NT2/D1 (cell line): ENCODE measurements at regions not wholly inside any gene's neighbourhood (a gene's known extent, or its start where the extent isn't known, plus 50 kb on each side); places are given as distances from the start of the nearest gene placed in this dataset.
A peak's percentile ranks its signal among the peaks of the same experiment; 100 is the strongest.

Source experiments
- DNase-seq: peaks from one replicate; pipeline ENCODE4 v3.0.0-alpha.2; 2011; ENCODE audit warnings: low read depth, low spot score
- H3K27me3 ChIP-seq: 2 replicates; pipeline ENCODE4 v1.6.0; 2011; ENCODE audit warnings: mild to moderate bottlenecking; ENCODE audit not compliant: insufficient read length, insufficient read depth
- H3K36me3 ChIP-seq: 2 replicates; pipeline ENCODE4 v1.6.1; 2011; ENCODE audit warnings: mild to moderate bottlenecking, low read length, mixed read lengths; ENCODE audit not compliant: insufficient read depth, insufficient read length
- H3K4me1 ChIP-seq: 2 replicates; pipeline ENCODE4 v1.5.1; 2011; ENCODE audit not compliant: insufficient read depth, insufficient read length
- H3K4me3 ChIP-seq: 2 replicates; pipeline ENCODE4 v1.5.1; 2011; ENCODE audit warnings: low read depth; ENCODE audit not compliant: insufficient read length
- H3K9ac ChIP-seq: 2 replicates; pipeline ENCODE4 v1.6.0; 2011; ENCODE audit warnings: low read depth; ENCODE audit not compliant: insufficient read length
- H3K9me3 ChIP-seq: 2 replicates; pipeline ENCODE4 v1.5.1; 2011; ENCODE audit warnings: mild to moderate bottlenecking, low read length; ENCODE audit not compliant: insufficient read depth
- SUZ12 ChIP-seq: IDR thresholded peaks from 2 replicates; pipeline ENCODE4 v1.6.1; 2011; ENCODE audit not compliant: insufficient read length, insufficient read depth; ENCODE audit errors: extremely low read depth
- YY1 ChIP-seq: IDR thresholded peaks from 2 replicates; pipeline ENCODE4 v1.6.1; 2011; ENCODE audit not compliant: insufficient read length, insufficient read depth
- ZNF274 ChIP-seq: IDR thresholded peaks from 2 replicates; pipeline ENCODE4 v1.6.1; 2011; ENCODE audit warnings: mild to moderate bottlenecking, low read depth, low read length

DNA sequence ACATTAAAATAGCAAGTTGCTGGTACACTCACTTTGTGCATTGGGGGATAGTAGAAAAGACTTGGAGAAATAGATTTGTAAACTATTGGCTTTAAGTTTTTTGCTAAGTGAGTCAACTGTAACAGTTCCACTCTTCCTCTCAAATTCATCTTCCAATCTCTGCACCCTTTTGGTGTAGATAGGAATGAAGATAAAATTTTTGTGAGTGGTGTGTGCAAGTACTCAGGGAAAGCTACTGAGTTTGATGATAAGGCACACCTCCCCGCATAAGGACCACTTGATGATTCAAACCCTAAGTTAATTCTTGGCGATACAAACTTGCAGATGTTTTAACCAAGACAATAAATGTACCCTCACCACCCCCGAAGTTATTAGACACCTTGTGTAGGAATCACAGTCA is 168.3 kb upstream of the SLITRK1 start:
- H3K4me3 ChIP-seq = no peak overlapping the region
- H3K36me3 ChIP-seq = no peaks in the 10 kb centered on the region
- no peaks in the 10 kb centered on the region for H3K27me3 ChIP-seq
- no peak for DNase-seq
- H3K9me3 ChIP-seq = no peaks in the 10 kb centered on the region
- TF ChIP-seq SUZ12 (no peak), ZNF274 (no peak), YY1 (no peak)
- no peak overlapping the region for H3K9ac ChIP-seq
- H3K4me1 ChIP-seq = no peaks in the 10 kb centered on the region

DNA sequence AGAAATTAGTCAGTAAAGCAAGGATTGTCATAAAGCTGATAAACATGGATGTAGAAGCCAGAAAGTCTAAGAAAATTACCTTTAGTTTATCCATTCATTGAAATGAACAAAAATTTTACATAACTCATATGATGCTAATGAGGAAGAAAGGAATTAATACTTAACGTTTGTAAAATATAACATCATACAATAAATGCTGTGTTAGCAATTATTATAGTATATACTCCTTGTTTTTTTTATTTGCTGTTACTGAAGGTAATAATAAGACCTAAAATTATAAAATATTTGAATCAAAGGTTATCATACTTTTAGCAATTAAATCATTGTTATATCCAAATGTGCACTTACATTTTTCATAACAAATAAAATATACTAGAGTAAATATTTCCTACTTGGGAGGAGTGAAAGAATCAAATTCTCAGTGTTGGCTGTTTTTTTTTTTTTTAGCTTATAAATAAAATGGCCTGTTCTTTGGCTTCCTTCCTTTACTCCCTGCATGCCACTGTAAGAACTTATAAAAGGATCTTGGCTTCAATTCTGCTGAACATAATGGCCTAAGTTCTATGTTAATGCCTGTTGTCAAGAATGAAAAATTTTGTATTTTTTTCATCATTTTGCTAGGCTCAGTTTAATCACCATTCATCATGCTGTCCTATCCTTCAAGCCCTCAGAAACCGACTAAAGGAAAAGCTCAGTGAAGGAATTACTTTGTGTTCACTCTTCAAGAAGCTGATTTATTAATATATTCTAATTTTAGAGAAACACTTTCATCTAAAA is 167.4 kb upstream of the SLITRK1 start:
- no peaks in the 10 kb centered on the region for H3K9me3 ChIP-seq
- no peak for DNase-seq
- no peak for TF ChIP-seq SUZ12
- no peak for TF ChIP-seq YY1
- no peak for TF ChIP-seq ZNF274
- no peaks in the 10 kb centered on the region for H3K36me3 ChIP-seq
- no peak overlapping the region for H3K9ac ChIP-seq
- H3K27me3 ChIP-seq = no peaks in the 10 kb centered on the region
- H3K4me1 ChIP-seq = no peaks in the 10 kb centered on the region
- H3K4me3 ChIP-seq = no peak overlapping the region

DNA sequence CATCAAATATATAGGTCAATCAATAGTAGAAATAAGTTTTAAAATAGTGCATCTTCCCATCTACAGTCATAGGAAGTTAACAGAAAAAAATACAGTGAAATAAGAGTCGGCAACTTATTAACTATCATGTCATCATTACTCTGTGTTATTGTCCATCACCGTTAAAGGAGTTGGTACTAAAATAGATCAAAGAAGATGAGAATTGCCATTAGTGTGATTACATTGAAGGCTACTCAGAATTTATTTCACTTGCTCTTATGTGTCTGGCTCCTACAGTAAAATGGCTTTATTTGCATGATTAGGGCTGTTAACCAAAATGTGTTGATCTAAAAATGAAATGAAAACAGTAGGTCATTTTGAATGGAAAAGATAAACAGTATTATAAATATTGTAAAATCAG is 162.5 kb upstream of the SLITRK1 start:
- Histone ChIP-seq H3K9me3 (no peaks in the 10 kb centered on the region), H3K36me3 (no peaks in the 10 kb centered on the region), H3K9ac (no peak overlapping the region), H3K4me3 (no peak overlapping the region), H3K27me3 (no peaks in the 10 kb centered on the region), H3K4me1 (no peaks in the 10 kb centered on the region)
- no peak for DNase-seq
- TF ChIP-seq YY1 (no peak), SUZ12 (no peak), ZNF274 (no peak)

DNA sequence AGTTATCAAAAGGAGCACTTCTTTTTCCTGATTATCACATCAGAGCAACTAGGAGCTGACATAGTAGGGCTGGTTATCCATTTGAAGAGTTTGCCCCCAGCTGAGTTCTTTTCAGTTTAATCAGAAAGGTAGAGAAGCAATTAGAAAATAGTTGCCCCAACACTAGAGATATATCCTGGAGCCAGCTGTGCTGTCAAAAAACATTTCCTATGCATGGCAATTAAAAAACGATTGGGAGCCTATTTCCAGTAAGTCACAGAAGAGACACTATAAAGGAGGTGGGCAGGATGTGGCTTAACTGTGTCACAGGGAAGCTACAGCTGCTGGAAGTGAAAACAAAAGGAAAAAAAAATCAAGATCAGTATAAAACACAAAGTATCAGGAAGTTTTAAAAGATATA is 155.7 kb upstream of the SLITRK1 start:
- TF ChIP-seq SUZ12 (no peak), YY1 (no peak), ZNF274 (no peak)
- DNase-seq = peak; percentile 25
- H3K9me3 ChIP-seq = no peaks in the 10 kb centered on the region
- no peaks in the 10 kb centered on the region for H3K27me3 ChIP-seq
- H3K36me3 ChIP-seq = no peaks in the 10 kb centered on the region
- no peak overlapping the region for H3K4me3 ChIP-seq
- H3K9ac ChIP-seq = no peak overlapping the region
- no peaks in the 10 kb centered on the region for H3K4me1 ChIP-seq

DNA sequence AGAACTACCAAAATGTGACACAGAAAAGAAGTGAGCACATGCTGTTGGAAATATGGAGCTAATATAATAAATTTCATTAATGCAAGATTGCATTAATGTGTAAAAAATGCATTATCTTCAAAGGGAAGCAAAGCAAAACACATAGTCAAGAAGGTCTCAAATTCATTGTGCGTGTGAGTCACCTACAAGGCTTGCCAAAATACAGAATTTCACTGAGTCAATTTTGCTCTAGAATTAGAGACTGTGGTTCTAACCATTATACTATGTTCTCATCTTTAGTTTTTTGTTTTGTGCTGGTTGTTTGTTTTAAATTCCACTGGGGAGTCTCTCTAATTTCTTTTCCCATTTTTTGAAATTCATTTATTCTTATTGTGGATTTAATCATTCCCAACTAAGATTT is 149.8 kb upstream of the SLITRK1 start:
- no peak for DNase-seq
- H3K9me3 ChIP-seq = no peaks in the 10 kb centered on the region
- no peak overlapping the region for H3K4me3 ChIP-seq
- H3K9ac ChIP-seq = no peak overlapping the region
- no peak for TF ChIP-seq ZNF274
- no peak for TF ChIP-seq YY1
- H3K4me1 ChIP-seq = no peaks in the 10 kb centered on the region
- H3K27me3 ChIP-seq = no peaks in the 10 kb centered on the region
- no peaks in the 10 kb centered on the region for H3K36me3 ChIP-seq

DNA sequence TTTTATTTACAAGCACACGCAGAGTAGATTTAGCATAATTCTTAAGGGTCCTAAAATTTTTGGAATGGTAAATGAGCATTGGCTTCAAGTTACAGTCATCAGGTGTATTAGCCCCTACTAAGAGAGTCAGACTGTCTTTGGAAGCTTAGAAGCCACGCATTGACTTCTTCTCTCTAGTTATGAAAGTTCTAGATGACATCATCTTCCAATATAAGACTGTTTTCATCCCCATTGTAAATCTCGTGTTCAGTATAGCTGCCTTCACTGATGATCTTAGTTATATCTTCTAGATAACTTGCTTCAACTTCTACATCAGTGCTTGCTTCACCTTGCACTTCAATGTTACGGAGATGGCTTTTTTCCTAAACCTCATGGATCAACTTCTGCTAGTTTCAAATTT is 148.8 kb upstream of the SLITRK1 start:
- no peak for TF ChIP-seq SUZ12
- TF ChIP-seq ZNF274 = no peak
- TF ChIP-seq YY1 = no peak

DNA sequence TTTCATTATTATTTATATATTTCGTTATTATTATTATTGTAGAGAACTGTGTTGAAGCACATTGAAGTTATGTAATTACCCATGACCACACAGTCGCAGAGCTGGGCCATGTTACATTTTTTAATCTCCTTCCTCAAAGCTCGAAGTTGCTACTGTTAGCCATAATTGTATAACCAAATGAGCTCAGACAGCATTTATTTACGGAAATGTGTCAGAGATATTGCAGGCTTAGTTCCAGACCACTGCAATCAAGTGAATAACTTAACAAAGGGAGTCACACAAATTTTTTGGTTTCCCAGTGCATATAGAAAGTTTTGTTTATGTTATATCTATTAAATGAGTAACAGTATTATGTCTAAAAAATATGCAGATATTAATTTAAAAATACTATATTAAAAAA is 147.1 kb upstream of the SLITRK1 start:
- Histone ChIP-seq H3K9ac (no peak overlapping the region), H3K9me3 (no peaks in the 10 kb centered on the region), H3K4me3 (no peak overlapping the region), H3K27me3 (no peaks in the 10 kb centered on the region), H3K4me1 (no peaks in the 10 kb centered on the region), H3K36me3 (no peaks in the 10 kb centered on the region)
- no peak for DNase-seq
- TF ChIP-seq YY1 (no peak), SUZ12 (no peak), ZNF274 (no peak)

More for the DNA sequence above, 148.8 kb upstream of the SLITRK1 start:
- Histone ChIP-seq H3K4me1 (no peaks in the 10 kb centered on the region), H3K27me3 (no peaks in the 10 kb centered on the region), H3K9ac (no peak overlapping the region), H3K36me3 (no peaks in the 10 kb centered on the region), H3K9me3 (no peaks in the 10 kb centered on the region), H3K4me3 (no peak overlapping the region)
- no peak for DNase-seq
